GM21528 (cell line): ENCODE measurements at regions not wholly inside any gene's neighbourhood (a gene's known extent, or its start where the extent isn't known, plus 50 kb on each side); places are given as distances from the start of the nearest gene placed in this dataset.
A peak's percentile ranks its signal among the peaks of the same experiment; 100 is the strongest.

Experiments
- ATAC-seq: cut with Tn5 transposase; IDR thresholded peaks from one replicate; pipeline ENCODE4 v1.9.1; 2021; ENCODE audit warnings: mild to moderate bottlenecking, moderate library complexity; ENCODE audit not compliant: unreplicated experiment, low FRiP score

DNA sequence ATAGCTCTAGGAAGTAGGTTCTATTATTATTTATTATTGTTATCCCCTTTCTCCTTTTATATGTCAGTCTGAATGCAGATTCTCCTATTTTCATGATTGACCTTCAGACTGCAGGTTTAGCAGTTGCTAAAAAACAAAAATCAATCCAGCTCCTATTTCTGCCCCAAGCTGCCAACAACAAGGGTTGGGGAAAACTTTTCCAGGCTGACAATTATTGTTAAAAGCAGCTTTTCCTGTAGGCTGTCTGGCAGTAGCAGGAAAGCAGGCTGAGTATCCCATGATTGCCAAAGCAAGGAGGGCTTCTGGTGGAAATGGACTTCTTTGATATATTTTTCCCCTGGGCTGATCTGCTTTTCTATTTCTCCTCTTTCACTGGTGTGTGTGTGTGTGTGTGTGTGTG, 78.0 kb upstream of the CTLA4 start:
- no peak for ATAC-seq

DNA sequence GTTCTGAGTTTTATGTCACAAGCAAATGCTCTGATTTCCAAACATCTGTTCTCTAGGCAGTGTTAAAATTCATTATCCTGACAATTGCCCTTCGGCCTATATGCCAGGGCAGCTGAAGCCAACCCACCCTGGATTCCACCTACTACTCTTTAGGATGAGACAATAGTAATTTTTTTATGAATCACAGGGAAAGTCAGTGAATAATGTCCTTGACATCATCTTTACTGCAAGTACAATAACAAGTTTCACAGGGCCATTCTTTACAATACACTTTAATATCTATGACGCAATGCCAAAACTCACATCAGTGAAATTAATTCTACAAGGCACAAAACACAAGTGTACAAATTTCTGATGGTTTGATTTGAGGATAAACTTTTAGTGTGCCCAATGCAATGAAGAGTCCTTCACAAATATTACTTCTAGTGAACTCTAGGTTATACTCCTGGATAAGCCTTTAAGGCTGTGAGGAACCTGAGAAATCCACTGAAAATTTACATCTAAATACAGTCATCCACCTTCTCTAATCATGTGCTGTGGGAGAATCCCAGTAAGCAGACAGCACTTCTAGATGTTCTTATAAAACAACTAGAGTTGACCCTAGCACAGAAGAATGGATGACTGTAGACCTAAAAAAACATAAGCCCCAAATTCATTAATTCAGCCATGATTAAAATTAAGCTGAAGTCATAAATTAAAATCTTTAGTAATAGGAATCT, 77.3 kb upstream of the CTLA4 start:
- no peak for ATAC-seq

DNA sequence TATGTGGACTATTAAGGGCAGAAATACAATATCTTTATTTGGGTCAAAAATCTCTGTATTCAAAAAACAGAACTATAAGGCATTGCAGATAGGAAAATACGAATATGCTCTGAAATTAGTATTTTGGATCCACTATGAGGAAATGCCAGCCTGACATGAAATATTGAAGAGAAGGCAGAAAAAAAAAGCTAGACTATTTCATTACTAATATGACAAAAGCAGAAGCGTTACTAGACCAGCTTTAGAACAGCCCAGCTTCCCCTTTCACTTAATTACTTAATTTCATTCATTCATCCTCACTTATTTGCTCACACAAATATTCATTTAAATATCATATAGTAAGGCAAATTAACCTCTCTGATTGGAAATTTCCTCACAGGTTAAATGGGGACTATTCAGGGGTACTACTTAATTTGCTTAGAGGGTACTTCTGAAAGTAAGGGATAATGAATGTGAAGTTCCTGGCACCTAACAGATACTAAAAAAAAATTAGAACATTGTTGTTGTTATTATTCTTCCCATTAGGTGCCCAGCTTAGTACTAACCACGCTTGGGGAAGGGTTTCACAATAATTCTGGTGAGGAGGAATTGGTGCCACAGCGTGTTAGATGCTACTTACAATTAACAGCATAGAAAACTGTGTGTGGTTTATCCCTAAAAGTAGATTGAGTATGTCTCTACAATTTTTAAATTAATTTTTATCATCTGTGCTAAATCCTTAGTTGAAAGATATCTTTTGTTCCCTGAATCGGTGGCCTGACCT, 71.1 kb upstream of the CTLA4 start:
- ATAC-seq: no peak

DNA sequence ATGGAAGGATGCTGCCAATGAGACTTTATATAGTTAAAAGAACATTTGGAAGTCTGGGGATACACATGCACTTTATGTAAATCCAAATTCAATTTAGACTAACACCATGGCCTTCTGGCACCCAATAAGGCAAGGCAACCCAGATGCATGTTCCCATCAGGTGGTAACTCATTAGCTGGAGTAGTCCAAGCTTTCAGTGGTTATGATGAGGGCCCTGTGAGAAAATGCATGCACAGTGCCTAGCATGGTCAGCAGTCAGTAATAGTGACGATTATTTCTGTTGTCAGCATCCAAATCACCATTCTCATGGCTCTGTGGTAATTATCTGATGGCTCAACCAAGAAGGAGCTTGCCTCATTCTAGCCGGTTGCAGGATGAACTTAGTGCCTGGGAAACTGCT, 70.3 kb upstream of the CTLA4 start:
- ATAC-seq: no peak

DNA sequence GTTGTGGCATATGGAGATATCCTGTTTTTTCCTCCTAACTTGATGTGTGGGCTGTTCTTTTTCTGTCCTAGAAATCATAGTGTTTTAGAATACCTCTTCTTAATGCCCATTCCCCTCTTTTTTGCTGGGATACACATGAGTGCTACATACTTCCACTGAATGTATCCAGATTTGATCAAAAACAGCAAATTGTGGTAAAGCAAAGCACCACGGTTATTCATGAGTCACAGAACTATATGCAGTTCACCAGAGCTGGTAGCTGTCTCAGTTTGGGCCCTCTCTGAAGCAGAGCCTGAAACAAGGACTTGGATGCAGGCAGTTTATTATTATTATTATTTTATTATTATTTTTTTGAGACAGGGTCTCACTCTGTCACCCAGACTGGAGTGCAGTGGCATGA, 69.9 kb upstream of the CTLA4 start:
- ATAC-seq: no peak

DNA sequence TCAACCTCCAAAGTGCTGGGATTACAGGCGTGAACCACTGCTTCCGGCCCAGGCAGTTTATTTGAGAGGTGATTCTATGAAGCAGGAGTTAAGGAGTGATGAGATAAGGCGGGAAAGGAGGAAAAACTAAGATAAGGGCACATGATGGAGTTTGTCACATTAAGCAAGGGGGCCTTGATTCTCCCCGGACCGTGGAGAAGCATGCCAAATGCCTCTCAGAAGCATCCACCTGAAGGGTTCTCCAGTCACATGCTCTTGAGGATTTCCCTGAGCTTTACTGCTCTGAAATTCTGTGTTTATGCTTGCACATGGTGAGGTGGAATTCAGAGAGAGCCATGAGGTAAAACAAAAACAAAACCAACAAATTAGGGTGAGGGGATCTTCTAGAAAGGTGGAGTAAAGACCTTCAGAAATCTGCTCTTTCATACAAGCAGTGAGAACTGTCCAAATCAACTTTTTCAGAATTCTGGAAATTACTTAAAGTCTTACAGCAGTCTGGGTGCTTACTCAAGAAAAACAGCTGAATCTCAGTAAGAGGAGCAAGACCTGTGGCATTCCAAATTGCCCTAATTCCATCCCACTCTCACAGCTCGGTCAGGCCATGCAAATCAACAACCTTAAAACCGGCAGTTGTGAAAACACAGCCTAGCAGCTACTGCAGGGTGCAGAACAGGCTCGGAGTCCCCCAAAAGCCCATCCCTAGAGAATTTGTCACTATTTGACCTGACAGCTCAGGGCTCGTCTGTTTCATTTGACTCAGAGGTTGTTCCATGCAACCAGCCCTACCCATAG, 69.1 kb upstream of the CTLA4 start:
- ATAC-seq: no peak

DNA sequence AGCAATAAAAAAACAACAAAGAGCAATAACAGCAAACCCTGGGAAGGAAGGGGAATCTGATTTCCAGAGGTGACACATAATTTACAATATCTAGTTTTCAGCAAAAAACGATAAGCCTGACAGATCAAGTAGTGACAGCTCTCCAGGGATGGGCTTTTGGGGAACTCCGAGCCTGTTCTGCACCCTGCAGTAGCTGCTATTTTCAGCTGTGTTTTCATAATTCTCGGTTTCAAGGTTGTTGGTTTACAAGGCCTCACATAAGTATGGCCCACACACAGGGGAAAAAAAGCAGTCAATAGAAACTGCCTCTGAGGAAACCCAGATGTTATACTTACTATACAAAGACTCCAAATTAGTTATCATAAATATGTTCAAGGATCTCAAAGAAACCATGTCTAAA, 67.7 kb upstream of the CTLA4 start:
- ATAC-seq: peak; percentile 92

DNA sequence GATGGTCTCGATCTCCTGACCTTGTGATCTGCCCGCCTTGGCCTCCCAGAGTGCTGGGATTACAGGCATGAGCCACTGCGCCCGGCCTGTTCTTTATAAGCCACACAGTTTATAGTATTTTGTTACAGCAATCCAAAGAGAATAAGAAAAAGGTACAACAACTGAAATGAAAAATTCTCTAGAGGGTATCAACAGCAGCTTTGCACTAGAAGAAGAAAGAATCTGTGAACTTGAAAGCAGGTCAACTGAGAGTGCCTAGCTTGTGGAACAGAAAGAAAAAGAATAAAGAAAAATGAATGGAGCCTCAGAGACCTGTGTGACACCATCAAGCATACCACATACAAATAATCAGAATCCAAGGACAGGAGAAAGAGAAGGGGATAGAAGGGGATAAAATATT, 66.8 kb upstream of the CTLA4 start:
- no peak for ATAC-seq

DNA sequence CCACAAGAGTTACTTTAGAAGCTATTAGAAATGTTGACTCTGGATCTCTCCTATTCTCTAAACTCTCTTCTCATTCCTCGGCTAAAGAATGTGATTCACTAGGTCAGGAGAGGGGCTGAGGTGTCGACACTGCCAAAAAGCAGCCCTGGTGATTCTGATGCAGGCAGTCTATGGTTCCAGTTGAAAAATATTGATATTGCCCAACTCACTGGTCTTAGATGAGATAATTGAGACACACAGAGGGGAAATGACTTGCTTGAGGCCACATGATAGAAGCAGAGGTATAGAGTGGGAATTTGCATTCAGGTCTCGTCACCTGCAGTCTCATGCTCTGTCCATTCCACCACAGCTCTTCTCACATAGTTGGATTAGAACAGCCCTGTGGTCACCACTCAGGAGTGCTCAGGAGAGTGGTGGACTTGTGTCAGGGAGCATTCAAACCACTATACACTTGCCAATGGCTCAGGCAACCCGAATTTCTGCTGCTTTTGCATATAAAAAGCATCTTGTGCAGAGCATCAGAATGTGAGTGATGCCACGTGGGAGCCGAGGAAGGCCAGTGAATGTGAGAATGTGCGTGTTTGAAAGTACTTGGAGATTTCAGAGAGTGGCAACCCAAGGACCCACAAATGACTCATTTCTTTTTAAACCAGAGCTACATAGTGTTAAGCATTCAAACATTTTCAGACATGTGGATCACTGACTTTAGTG, 65.1 kb upstream of the CTLA4 start:
- ATAC-seq: no peak

DNA sequence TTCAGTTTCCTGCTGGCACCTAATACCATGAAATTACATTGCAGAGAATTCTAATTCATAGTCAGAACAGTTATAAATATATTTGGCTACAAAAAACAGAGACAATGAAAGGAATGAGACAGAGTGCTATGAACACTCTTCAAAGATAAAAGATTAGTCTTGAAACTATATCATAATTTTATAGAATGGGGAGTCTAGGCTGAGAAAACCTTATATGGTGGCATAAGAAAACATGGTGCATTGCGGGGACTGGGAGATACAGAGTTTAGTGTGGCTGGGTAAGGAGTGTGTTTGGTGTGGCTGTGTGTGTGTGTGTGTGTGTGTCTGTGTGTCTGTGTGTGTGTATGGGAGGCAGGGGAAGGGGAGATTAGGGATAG, 64.5 kb upstream of the CTLA4 start:
- ATAC-seq: no peak

DNA sequence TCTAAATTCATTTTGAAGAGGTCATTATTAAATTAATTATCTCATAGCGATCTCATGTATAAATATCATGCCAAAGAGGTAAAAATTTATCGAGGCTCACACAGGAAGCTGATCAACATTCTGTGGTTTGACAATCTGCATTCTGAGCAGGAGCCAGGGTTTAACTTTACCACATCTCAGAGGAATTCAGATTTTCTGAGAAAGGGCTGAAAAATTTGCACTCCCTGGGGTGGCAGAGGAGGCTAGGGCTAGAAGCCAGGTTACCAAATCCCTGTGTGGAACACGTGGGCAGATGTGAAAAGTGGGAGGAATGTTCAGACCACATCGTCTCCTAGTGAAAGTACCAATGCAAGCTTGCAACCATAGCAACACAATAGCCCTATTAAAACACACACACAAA, 63.5 kb upstream of the CTLA4 start:
- no peak for ATAC-seq

DNA sequence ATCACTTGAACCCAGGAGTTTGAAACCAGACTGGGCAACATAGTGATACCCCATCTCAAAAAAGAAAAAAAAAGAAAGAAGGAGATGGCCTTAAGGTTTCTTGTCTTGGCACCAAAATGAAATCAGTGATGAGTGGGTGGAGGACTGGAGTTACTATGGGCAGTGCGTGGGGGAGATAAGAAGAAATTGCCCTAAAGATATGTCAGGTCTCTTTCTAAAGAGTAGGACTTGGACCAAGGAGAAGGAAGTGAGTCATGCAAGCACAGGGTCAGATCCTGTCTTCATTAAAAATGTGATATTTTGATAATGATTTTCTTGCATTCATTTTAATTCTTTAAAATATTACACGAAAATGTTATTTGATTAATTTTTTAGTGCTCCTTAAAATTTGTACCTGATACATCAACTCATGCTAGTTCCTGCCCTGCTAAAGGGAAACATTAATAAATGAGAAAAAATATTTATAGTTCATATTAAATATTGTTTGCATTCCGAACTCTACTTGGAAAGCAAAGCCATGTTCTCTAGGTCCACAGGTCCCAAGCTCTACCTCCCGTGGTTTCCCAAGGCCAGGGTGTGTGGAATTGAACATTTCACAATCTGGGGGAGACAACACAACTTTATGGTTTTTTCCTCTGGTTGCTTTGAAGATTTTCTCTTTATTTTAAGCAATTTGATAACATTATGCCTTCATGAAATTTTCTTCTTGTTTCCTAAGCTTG, 62.6 kb upstream of the CTLA4 start:
- no peak for ATAC-seq

DNA sequence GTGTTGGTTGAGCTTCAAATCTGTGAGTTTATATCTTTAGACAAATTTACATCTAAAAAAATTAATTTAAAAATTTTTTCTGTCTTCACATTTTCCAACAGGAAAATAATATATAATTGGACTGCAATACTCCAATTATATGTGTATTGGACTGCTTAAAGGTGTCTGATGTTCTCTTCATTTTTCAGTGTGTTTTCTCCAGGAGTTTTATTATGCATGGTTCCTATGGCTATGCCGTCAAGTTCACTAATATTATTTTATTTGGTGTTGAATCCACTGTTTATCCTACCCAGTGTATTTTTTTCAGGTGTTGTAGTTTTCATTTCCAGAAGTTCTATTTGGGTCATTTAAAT, 62.1 kb upstream of the CTLA4 start:
- ATAC-seq: no peak

DNA sequence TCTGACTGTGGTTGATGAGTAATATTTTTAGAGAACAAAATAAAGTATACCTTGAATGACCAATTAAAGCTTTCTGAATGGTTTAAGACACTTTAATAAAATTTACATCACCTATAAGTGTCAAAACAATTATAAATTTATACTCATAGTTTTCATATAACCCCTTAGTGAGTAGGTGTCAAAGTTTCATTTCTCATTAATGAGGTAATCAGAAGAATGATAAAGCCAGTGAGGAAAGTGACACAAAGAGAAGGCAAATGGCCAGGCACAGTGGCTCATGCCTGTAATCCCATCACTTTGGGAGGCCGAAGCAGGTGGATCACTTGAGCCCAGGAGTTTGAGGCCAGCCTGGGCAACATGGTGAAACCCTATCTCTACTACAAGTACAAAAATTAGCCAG, 60.8 kb upstream of the CTLA4 start:
- no peak for ATAC-seq

DNA sequence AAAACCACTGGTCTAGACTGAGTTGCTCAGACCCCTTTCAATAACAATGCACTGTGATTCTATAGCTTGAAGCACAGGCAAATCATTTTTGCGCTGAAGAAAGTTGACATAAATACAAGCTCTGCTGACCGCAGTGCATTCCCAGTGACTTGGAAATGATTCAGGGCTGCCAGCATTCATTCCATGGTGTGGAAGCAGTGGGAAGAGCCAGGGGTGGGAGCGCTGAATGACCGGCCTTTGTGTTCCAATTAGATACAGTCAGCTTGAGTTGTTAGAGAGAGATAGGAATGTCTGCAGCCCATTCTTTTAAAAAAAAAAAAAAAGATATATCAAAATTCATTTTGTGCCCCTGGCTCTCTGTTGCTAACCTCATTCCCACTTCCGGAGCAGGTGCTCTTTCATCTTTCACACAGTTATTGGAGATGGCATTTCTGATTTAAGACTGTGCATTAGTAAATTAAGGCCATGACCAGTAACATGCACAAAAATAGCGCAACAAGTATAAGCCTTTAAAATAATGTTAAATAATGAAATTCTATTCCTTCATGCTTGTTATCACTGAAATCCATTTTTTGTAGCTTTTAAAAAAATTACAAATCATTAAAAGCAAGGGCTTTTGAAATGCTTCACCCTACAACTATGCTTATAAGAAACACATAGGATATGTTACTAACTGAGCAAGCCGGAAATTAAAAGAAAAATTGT, 59.4 kb upstream of the CTLA4 start:
- no peak for ATAC-seq

DNA sequence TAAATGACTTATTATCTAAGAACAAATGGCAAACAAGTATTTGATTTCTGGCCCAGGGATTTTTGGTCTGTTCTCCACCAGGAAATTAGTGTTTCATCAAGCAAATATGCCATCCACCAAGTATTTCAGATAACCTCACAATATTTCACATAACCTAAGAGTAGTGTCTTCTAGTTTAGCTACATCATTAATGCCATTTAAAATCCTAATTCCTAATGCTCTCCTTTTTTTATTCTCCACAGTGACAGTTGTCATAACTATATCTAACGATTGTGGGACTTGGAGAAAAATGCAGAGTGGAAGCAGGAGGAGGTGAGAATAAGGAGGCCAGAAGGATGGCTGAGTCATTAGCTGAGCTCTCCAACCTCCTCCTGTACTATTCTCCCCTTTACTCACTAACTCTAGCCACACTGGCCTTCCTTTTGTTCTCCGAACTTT, 58.5 kb upstream of the CTLA4 start:
- no peak for ATAC-seq

DNA sequence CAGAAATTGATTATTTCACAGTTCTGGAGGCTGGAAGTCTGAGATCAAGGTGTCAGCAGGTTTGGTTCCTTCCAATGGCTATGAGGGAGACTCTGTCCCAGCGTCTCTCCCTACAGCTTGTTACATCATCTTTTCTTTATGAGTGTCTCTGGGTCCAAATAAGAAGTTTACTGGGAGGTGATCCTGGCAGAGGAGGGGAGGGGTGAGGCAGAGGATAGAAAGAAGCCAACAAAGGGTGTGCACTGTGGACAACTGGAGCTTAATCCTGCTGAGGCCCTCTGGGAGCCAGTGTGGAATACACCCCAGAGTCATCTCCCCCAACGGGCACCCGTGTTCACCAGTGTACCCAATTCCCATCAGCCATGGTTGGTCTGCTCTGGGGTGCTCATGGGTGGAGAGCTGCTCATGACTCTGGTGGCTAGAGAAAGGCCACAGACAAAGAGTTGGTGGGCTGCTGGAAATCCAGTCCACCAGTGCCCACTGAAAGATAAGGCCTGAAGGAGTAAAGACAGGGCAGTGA, 57.5 kb upstream of the CTLA4 start:
- no peak for ATAC-seq

DNA sequence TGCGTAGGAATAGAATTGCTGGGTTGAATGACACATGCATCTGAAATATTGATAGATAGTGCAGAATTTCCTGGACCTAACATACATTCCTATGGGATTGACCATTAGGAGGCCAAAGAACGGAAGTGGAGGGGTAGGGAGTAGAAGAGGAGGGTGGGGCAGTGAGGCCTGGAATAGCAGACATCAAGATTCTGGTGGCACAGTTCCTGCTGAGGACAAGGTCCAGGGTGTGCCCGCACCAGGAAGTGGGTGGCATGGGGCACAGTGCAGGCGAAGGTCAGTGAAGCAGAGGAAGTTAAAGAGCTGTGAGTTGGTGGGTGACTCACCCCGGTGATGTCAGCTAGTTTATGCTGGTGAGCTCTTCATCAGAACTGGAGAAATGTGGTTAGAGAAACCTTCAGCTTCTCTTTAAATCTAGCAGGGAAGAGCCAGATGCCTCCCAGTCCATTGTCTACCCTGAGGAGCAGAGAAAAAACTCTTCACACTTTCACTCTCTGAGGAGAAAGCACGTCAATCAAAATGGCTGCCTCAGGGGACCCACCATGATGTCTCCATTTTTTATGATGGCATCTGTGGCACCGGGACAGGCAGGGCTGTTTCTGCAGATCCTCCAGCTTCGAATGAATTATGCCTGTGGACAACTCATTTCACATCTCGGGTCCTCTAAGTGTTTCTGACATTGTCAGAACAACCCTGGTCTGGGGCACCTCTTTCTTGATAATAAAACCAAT, 55.9 kb upstream of the CTLA4 start:
- no peak for ATAC-seq
